NB4 (cell line): ENCODE measurements at regions not wholly inside any gene's neighbourhood (a gene's known extent, or its start where the extent isn't known, plus 50 kb on each side); places are given as distances from the start of the nearest gene placed in this dataset.

Source experiments
- MYC ChIP-seq: IDR thresholded peaks from 2 replicates; pipeline ENCODE4 v1.6.1; 2011; ENCODE audit warnings: low read depth, low read length
- POLR2A ChIP-seq: IDR thresholded peaks from 2 replicates; pipeline ENCODE4 v1.6.1; 2011; ENCODE audit warnings: mild to moderate bottlenecking; ENCODE audit not compliant: insufficient read length; ENCODE audit errors: extremely low read depth
- TF ChIP-seq, protein P1 (sequence below): IDR thresholded peaks from one replicate; pipeline ENCODE4 v1.5.1; 2012; ENCODE audit warnings: low read depth, low read length

DNA sequence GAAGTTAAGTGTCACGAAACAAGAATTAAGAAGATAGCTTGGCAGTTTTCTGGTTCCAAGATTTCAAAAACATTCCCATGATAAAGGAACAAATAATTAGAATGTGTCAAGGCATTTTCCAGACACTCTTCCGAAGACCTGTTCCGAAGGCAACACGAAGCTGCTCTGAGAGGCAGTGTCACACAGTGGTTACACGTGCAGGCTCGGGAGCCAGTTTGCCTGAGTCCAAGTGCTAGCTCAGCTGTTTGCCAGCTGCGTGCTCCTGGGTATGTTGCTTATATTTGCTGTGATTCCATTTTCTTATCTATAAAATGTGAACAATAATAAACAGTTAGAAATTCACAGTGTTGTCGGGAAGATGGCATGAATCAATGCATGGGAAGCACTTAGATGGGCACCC, 217.9 kb upstream of the GRIP1 start:
- TF ChIP-seq POLR2A: no peak
- TF ChIP-seq, protein P1, sequence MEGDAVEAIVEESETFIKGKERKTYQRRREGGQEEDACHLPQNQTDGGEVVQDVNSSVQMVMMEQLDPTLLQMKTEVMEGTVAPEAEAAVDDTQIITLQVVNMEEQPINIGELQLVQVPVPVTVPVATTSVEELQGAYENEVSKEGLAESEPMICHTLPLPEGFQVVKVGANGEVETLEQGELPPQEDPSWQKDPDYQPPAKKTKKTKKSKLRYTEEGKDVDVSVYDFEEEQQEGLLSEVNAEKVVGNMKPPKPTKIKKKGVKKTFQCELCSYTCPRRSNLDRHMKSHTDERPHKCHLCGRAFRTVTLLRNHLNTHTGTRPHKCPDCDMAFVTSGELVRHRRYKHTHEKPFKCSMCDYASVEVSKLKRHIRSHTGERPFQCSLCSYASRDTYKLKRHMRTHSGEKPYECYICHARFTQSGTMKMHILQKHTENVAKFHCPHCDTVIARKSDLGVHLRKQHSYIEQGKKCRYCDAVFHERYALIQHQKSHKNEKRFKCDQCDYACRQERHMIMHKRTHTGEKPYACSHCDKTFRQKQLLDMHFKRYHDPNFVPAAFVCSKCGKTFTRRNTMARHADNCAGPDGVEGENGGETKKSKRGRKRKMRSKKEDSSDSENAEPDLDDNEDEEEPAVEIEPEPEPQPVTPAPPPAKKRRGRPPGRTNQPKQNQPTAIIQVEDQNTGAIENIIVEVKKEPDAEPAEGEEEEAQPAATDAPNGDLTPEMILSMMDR: no peak
- no peak for TF ChIP-seq MYC
